H9 (cell line): ENCODE measurements at regions not wholly inside any gene's neighbourhood (a gene's known extent, or its start where the extent isn't known, plus 50 kb on each side); places are given as distances from the start of the nearest gene placed in this dataset.
A peak's percentile ranks its signal among the peaks of the same experiment; 100 is the strongest.

Source experiments
- DNase-seq: peaks from one replicate; pipeline ENCODE4 v3.0.0-alpha.2; 2017
- H2AFZ ChIP-seq: one replicate; pipeline ENCODE4 v1.6.1; 2013; ENCODE audit warnings: mild to moderate bottlenecking, low read length, control low read depth, moderate library complexity
- H2AK5ac ChIP-seq: 2 replicates; pipeline ENCODE4 v1.6.1; 2013; ENCODE audit warnings: low read length, control low read depth, mixed read lengths; ENCODE audit not compliant: insufficient read length
- H2BK120ac ChIP-seq: one replicate; pipeline ENCODE4 v1.6.1; 2013; ENCODE audit warnings: low read depth, mild to moderate bottlenecking, low read length, control low read depth, inconsistent platforms; ENCODE audit not compliant: poor library complexity, severe bottlenecking
- H2BK12ac ChIP-seq: 2 replicates; pipeline ENCODE4 v1.6.1; 2013; ENCODE audit warnings: low read length, control low read depth, mixed read lengths, low read depth; ENCODE audit not compliant: insufficient read length
- H2BK15ac ChIP-seq: 2 replicates; pipeline ENCODE4 v1.6.1; 2013; ENCODE audit warnings: low read depth, low read length, control low read depth
- H2BK20ac ChIP-seq: one replicate; pipeline ENCODE4 v1.6.1; 2013; ENCODE audit warnings: low read depth, mild to moderate bottlenecking, low read length, control low read depth, inconsistent platforms; ENCODE audit not compliant: poor library complexity, severe bottlenecking
- H2BK5ac ChIP-seq: 2 replicates; pipeline ENCODE4 v1.6.1; 2013; ENCODE audit warnings: low read length, control low read depth, mixed read lengths; ENCODE audit not compliant: insufficient read length
- H3K14ac ChIP-seq: 2 replicates; pipeline ENCODE4 v1.6.1; 2013; ENCODE audit warnings: low read length, control low read depth; ENCODE audit not compliant: insufficient read depth
- H3K18ac ChIP-seq: 2 replicates; pipeline ENCODE4 v1.6.1; 2013; ENCODE audit warnings: low read depth, mild to moderate bottlenecking, mixed read lengths, low read length, control low read depth; ENCODE audit not compliant: insufficient read length
- H3K23ac ChIP-seq: 2 replicates; pipeline ENCODE4 v1.6.1; 2013; ENCODE audit warnings: low read length, control low read depth, mixed read lengths, low read depth; ENCODE audit not compliant: insufficient read length
- H3K23me2 ChIP-seq: 2 replicates; pipeline ENCODE4 v1.6.1; 2013; ENCODE audit warnings: low read depth, mild to moderate bottlenecking, mixed read lengths, low read length, control low read depth; ENCODE audit not compliant: insufficient read length, poor library complexity, severe bottlenecking
- H3K27ac ChIP-seq: 2 replicates; pipeline ENCODE4 v1.5.1; 2013; ENCODE audit warnings: low read length, control low read depth, mixed read lengths, low read depth; ENCODE audit not compliant: insufficient read length
- H3K27me3 ChIP-seq: 2 replicates; pipeline ENCODE4 v1.6.1; 2013; ENCODE audit warnings: low read length, control low read depth, inconsistent platforms; ENCODE audit not compliant: insufficient read depth
- H3K4ac ChIP-seq: 2 replicates; pipeline ENCODE4 v1.6.1; 2013; ENCODE audit warnings: low read depth, mild to moderate bottlenecking, control low read depth, inconsistent platforms, low read length, moderate library complexity
- H3K4me1 ChIP-seq: 2 replicates; pipeline ENCODE4 v1.6.1; 2013; ENCODE audit warnings: low read length, control low read depth, inconsistent platforms; ENCODE audit not compliant: insufficient read depth
- H3K4me2 ChIP-seq: 2 replicates; pipeline ENCODE4 v1.6.1; 2013; ENCODE audit warnings: low read length, control low read depth, mixed read lengths; ENCODE audit not compliant: insufficient read length, insufficient read depth
- H3K56ac ChIP-seq: 2 replicates; pipeline ENCODE4 v1.6.1; 2013; ENCODE audit warnings: low read depth, mild to moderate bottlenecking, mixed read lengths, low read length, control low read depth; ENCODE audit not compliant: insufficient read length
- H3K79me1 ChIP-seq: 2 replicates; pipeline ENCODE4 v1.6.1; 2013; ENCODE audit warnings: low read depth, mild to moderate bottlenecking, moderate library complexity, low read length, control low read depth, inconsistent platforms; ENCODE audit not compliant: insufficient read depth, poor library complexity, severe bottlenecking
- H3K79me2 ChIP-seq: 2 replicates; pipeline ENCODE4 v1.6.1; 2013; ENCODE audit warnings: low read length, control low read depth, inconsistent platforms; ENCODE audit not compliant: insufficient read depth
- H3K9ac ChIP-seq: 2 replicates; pipeline ENCODE4 v1.6.1; 2013; ENCODE audit warnings: low read length, control low read depth, mixed read lengths; ENCODE audit not compliant: insufficient read length; ENCODE audit errors: extremely low read depth
- H3K9me3 ChIP-seq: one replicate; pipeline ENCODE4 v1.6.1; 2013; ENCODE audit warnings: low read depth, low read length, inconsistent platforms; ENCODE audit not compliant: control insufficient read depth
- H3T11ph ChIP-seq: one replicate; pipeline ENCODE4 v1.6.1; 2013; ENCODE audit warnings: mild to moderate bottlenecking, low read length, control low read depth, inconsistent platforms
- H4K20me1 ChIP-seq: one replicate; pipeline ENCODE4 v1.6.1; 2013; ENCODE audit not compliant: control insufficient read depth, insufficient read length, insufficient read depth
- H4K5ac ChIP-seq: 2 replicates; pipeline ENCODE4 v1.6.1; 2013; ENCODE audit warnings: low read depth, mild to moderate bottlenecking, mixed read lengths, low read length, control low read depth; ENCODE audit not compliant: insufficient read length
- H4K8ac ChIP-seq: replicated peaks from 2 replicates; pipeline ENCODE4 v1.6.1; 2013; ENCODE audit warnings: low read length, control low read depth, mixed read lengths, low read depth; ENCODE audit not compliant: insufficient read length
- H4K91ac ChIP-seq: 2 replicates; pipeline ENCODE4 v1.6.1; 2013; ENCODE audit warnings: low read depth, mild to moderate bottlenecking, moderate library complexity, mixed read lengths, low read length, control low read depth; ENCODE audit not compliant: insufficient read length
- H3K27ac Mint-ChIP-seq, 3 experiments: 2 replicates in 2 of 3; 3 replicates in 1 of 3; pipeline ENCODE4 v1.8.0; 2020 to 2021; ENCODE audit warnings: mixed read lengths in 3 of 3, mild to moderate bottlenecking in 1 of 3, moderate library complexity in 1 of 3
- H3K27me3 Mint-ChIP-seq: 2 replicates; pipeline ENCODE4 v1.8.0; 2021; ENCODE audit warnings: low read depth, mild to moderate bottlenecking, moderate library complexity, mixed read lengths
- H3K36me3 Mint-ChIP-seq, 3 experiments: 2 replicates in 2 of 3; 3 replicates in 1 of 3; pipeline ENCODE4 v1.8.0; 2020 to 2021; ENCODE audit warnings: low read depth in 3 of 3, mixed read lengths in 3 of 3; ENCODE audit not compliant: insufficient read depth in 1 of 3
- H3K4me1 Mint-ChIP-seq, 2 experiments: 2 replicates each; pipeline ENCODE4 v1.8.0; 2020; ENCODE audit warnings: mixed read lengths in 2 of 2
- H3K4me3 Mint-ChIP-seq, 2 experiments: 2 replicates in 1 of 2; 3 replicates in 1 of 2; pipeline ENCODE4 v1.8.0; 2020 to 2021; ENCODE audit warnings: mild to moderate bottlenecking in 2 of 2, mixed read lengths in 2 of 2, moderate library complexity in 1 of 2
- H3K9me3 Mint-ChIP-seq, 2 experiments: 2 replicates in 1 of 2; 3 replicates in 1 of 2; pipeline ENCODE4 v1.8.0; 2020; ENCODE audit warnings: mild to moderate bottlenecking in 2 of 2, mixed read lengths in 2 of 2, moderate library complexity in 1 of 2
- CTCF ChIP-seq: fragments of 200-600 bp; sonication (generic); conservative IDR thresholded peaks from 3 replicates; pipeline ENCODE4 v1.8.0; 2021; ENCODE audit warnings: antibody characterized with exemption, mild to moderate bottlenecking
- WGBS: extraction: QIAGEN DNeasy Blood & Tissue Kit; methylation state at CpG from one replicate; pipeline ENCODE4 v1.1.7; 2013; ENCODE audit warnings: missing lambda C conversion rate, low lambda C conversion rate, mixed read lengths; ENCODE audit not compliant: insufficient read length; ENCODE audit errors: extremely low coverage; 5-methylcytosine and 5-hydroxymethylcytosine counted together

GRCh38 chr7:130912862-130913638 lies 179.0 kb upstream of the KLF14 start:
- H4K8ac ChIP-seq = no peak overlapping the region
- H3K23me2 ChIP-seq = peaks cover 4% of the 10 kb centered on the region
- H3K18ac ChIP-seq = peak overlapping the region; percentile 46
- no peak overlapping the region for H3K56ac ChIP-seq
- H3K14ac ChIP-seq = no peak overlapping the region
- no peaks in the 10 kb centered on the region for H3K27me3 ChIP-seq
- H3K27ac ChIP-seq = no peak overlapping the region
- no peak for TF ChIP-seq CTCF
- H3T11ph ChIP-seq = no peak overlapping the region
- H3K9ac ChIP-seq = no peak overlapping the region
- no peak overlapping the region for H2BK5ac ChIP-seq
- H3K4me1 ChIP-seq = peaks cover 30% of the 10 kb centered on the region; the same call in 1 of the 2 replicates
- no peak overlapping the region for H3K4me2 ChIP-seq
- no peaks in the 10 kb centered on the region for H4K20me1 ChIP-seq
- Mint-ChIP-seq H3K27ac (peak overlapping the region in 2 of 3 experiments; percentile 8 to 13; a peak in 2 of 7 replicates), H3K4me1 (peaks cover 75 to 79% of the 10 kb centered on the region in 2 experiments), H3K4me3 (peak overlapping the region in 1 of 2 experiments; percentile 24; a peak in 2 of 5 replicates), H3K36me3 (no peaks in the 10 kb centered on the region), H3K27me3 (no peaks in the 10 kb centered on the region), H3K9me3 (no peaks in the 10 kb centered on the region)
- H3K79me1 ChIP-seq = no peaks in the 10 kb centered on the region
- no peak overlapping the region for H4K5ac ChIP-seq
- no peaks in the 10 kb centered on the region for H3K79me2 ChIP-seq
- H2BK120ac ChIP-seq = peak overlapping the region; percentile 63
- H2AK5ac ChIP-seq = no peak overlapping the region
- no peak overlapping the region for H2BK20ac ChIP-seq
- H3K4ac ChIP-seq = no peak overlapping the region
- no peak overlapping the region for H4K91ac ChIP-seq
- no peak overlapping the region for H2BK15ac ChIP-seq
- H2AFZ ChIP-seq = no peak overlapping the region
- WGBS = no CpG with 5 or more reads among the region's 18 CpGs
- no peak overlapping the region for H3K23ac ChIP-seq
- no peak for DNase-seq
- no peaks in the 10 kb centered on the region for H3K9me3 ChIP-seq
- H2BK12ac ChIP-seq = no peak overlapping the region
